MM.1S (cell line): ENCODE measurements at regions not wholly inside any gene's neighbourhood (a gene's known extent, or its start where the extent isn't known, plus 50 kb on each side); places are given as distances from the start of the nearest gene placed in this dataset.

ENCODE experiments used
- CTCF ChIP-seq: fragments of 300-600 bp; sonication (generic); IDR thresholded peaks from 2 replicates; pipeline ENCODE4 v1.5.1; 2016; ENCODE audit warnings: antibody characterized with exemption, low read length, mixed read lengths
- EZH2 ChIP-seq: fragments of 300-600 bp; sonication (generic); optimal IDR thresholded peaks from 2 replicates; pipeline ENCODE3; 2017; ENCODE audit warnings: low read depth, mild to moderate bottlenecking, antibody characterized with exemption, low read length, mixed read lengths

GRCh38 chr12:84718906-84719305 is 193.7 kb downstream of the SLC6A15 start:
- TF ChIP-seq CTCF, result no peak
- TF ChIP-seq EZH2, result no peak
